GM18508 (cell line): ENCODE measurements at regions not wholly inside any gene's neighbourhood (a gene's known extent, or its start where the extent isn't known, plus 50 kb on each side); places are given as distances from the start of the nearest gene placed in this dataset.
"Not testable (repeated sequence)": the region's sequence is repeated elsewhere in the genome, so short reads cannot be mapped to it uniquely, and the experiment has no call there.

Experiments
- ATAC-seq: cut with Tn5 transposase; IDR thresholded peaks from one replicate; pipeline ENCODE4 v1.9.1; 2021; ENCODE audit warnings: moderate number of reproducible peaks; ENCODE audit not compliant: insufficient read depth, unreplicated experiment

- ATAC-seq: no peak
Measured at GRCh38 chr11:92168936-92169335, 55.7 kb upstream of the FAT3 start.

GRCh38 chr11:92167571-92167970, 57.0 kb upstream of the FAT3 start:
- ATAC-seq: no peak

- no peak for ATAC-seq
Measured at GRCh38 chr11:92166335-92166734, 58.3 kb upstream of the FAT3 start.

- no peak for ATAC-seq
Measured at GRCh38 chr11:92163879-92164278, 60.7 kb upstream of the FAT3 start.

- ATAC-seq: no peak
Measured at GRCh38 chr11:92162776-92163175, 61.8 kb upstream of the FAT3 start.

- ATAC-seq: no peak
Measured at GRCh38 chr11:92159931-92160330, 64.7 kb upstream of the FAT3 start.

- not testable (repeated sequence) for ATAC-seq
Measured at GRCh38 chr11:92157390-92157789, 67.2 kb upstream of the FAT3 start.

GRCh38 chr11:92154611-92155010, 70.0 kb upstream of the FAT3 start:
- no peak for ATAC-seq

GRCh38 chr11:92154110-92154509, 70.5 kb upstream of the FAT3 start:
- no peak for ATAC-seq

- ATAC-seq: no peak
Measured at GRCh38 chr11:92153542-92153941, 71.1 kb upstream of the FAT3 start.

- ATAC-seq: no peak
Measured at GRCh38 chr11:92152245-92152644, 72.4 kb upstream of the FAT3 start.

GRCh38 chr11:92149996-92150395, 74.6 kb upstream of the FAT3 start:
- no peak for ATAC-seq

- no peak for ATAC-seq
Measured at GRCh38 chr11:92141725-92142124, 82.9 kb upstream of the FAT3 start.

GRCh38 chr11:92141159-92141558, 83.5 kb upstream of the FAT3 start:
- no peak for ATAC-seq

- no peak for ATAC-seq
Measured at GRCh38 chr11:92140021-92140420, 84.6 kb upstream of the FAT3 start.

GRCh38 chr11:92138296-92138695, 86.3 kb upstream of the FAT3 start:
- no peak for ATAC-seq

- no peak for ATAC-seq
Measured at GRCh38 chr11:92137747-92138146, 86.9 kb upstream of the FAT3 start.

GRCh38 chr11:92136797-92137196, 87.8 kb upstream of the FAT3 start:
- ATAC-seq: no peak

GRCh38 chr11:92131289-92131865, 93.2 kb upstream of the FAT3 start:
- ATAC-seq: no peak

GRCh38 chr11:92130421-92130831, 94.2 kb upstream of the FAT3 start:
- no peak for ATAC-seq

- no peak for ATAC-seq
Measured at GRCh38 chr11:92129811-92130210, 94.8 kb upstream of the FAT3 start.

- ATAC-seq: no peak
Measured at GRCh38 chr11:92128026-92128425, 96.6 kb upstream of the FAT3 start.

- ATAC-seq: no peak
Measured at GRCh38 chr11:92125321-92125720, 99.3 kb upstream of the FAT3 start.
